GM23248 (cell line): ENCODE measurements at regions not wholly inside any gene's neighbourhood (a gene's known extent, or its start where the extent isn't known, plus 50 kb on each side); places are given as distances from the start of the nearest gene placed in this dataset.

Source experiments
- DNase-seq: peaks from one replicate; pipeline ENCODE4 v3.0.0-alpha.2; 2015
- H2AFZ ChIP-seq: fragments of 200-600 bp; sonication (generic); 2 replicates; pipeline ENCODE4 v1.6.1; 2016; ENCODE audit warnings: antibody characterized with exemption
- H3F3A ChIP-seq: fragments of 200-600 bp; sonication (generic); 2 replicates; pipeline ENCODE4 v1.6.1; 2016; ENCODE audit warnings: mild to moderate bottlenecking, antibody characterized with exemption, mixed run types; ENCODE audit not compliant: insufficient read depth
- H3K27ac ChIP-seq: fragments of 200-600 bp; sonication (generic); 2 replicates; pipeline ENCODE4 v1.5.1; 2016; ENCODE audit warnings: mild to moderate bottlenecking
- H3K27me3 ChIP-seq: fragments of 200-600 bp; sonication (generic); replicated peaks from 2 replicates; pipeline ENCODE4 v1.6.1; 2016; ENCODE audit warnings: mild to moderate bottlenecking; ENCODE audit not compliant: insufficient read depth
- H3K36me3 ChIP-seq: fragments of 200-600 bp; sonication (generic); 2 replicates; pipeline ENCODE4 v1.6.1; 2016; ENCODE audit warnings: low read depth, mild to moderate bottlenecking
- H3K4me1 ChIP-seq: fragments of 200-600 bp; sonication (generic); 2 replicates; pipeline ENCODE4 v1.6.1; 2016; ENCODE audit warnings: mild to moderate bottlenecking; ENCODE audit not compliant: insufficient read depth
- H3K4me2 ChIP-seq: fragments of 200-600 bp; sonication (generic); one replicate; pipeline ENCODE4 v1.6.1; 2016; ENCODE audit warnings: mild to moderate bottlenecking; ENCODE audit not compliant: unreplicated experiment
- H3K4me3 ChIP-seq: fragments of 200-600 bp; sonication (generic); 2 replicates; pipeline ENCODE4 v1.5.1; 2016; ENCODE audit warnings: mild to moderate bottlenecking
- H3K79me2 ChIP-seq: fragments of 200-600 bp; sonication (generic); 2 replicates; pipeline ENCODE4 v1.6.1; 2016; ENCODE audit warnings: mild to moderate bottlenecking; ENCODE audit not compliant: insufficient read depth
- H3K9ac ChIP-seq: fragments of 200-600 bp; sonication (generic); 2 replicates; pipeline ENCODE4 v1.6.1; 2016; ENCODE audit warnings: mild to moderate bottlenecking
- H3K9me2 ChIP-seq: fragments of 200-600 bp; sonication (generic); 2 replicates; pipeline ENCODE4 v1.6.1; 2016; ENCODE audit warnings: mixed run types, mild to moderate bottlenecking, moderate library complexity; ENCODE audit not compliant: insufficient read depth
- H3K9me3 ChIP-seq: fragments of 200-600 bp; sonication (generic); one replicate; pipeline ENCODE4 v1.6.1; 2017; ENCODE audit warnings: low read depth
- H4K20me1 ChIP-seq: fragments of 200-600 bp; sonication (generic); 2 replicates; pipeline ENCODE4 v1.6.0; 2016; ENCODE audit not compliant: insufficient read depth
- EZH2 ChIP-seq: fragments of 200-600 bp; sonication (generic); IDR thresholded peaks from 2 replicates; pipeline ENCODE4 v1.6.1; 2018; ENCODE audit warnings: antibody characterized with exemption, mild to moderate bottlenecking; ENCODE audit not compliant: insufficient read depth, poor library complexity, severe bottlenecking
- EZH2phosphoT487 ChIP-seq: fragments of 200-600 bp; sonication (generic); IDR thresholded peaks from 2 replicates; pipeline ENCODE4 v1.6.1; 2018; ENCODE audit warnings: antibody characterized with exemption, moderate library complexity, mild to moderate bottlenecking, low read depth; ENCODE audit not compliant: insufficient read depth
- WGBS, 2 experiments: methylation state at CpG; one replicate each; pipeline ENCODE4 v1.1.6; 2015 to 2017; ENCODE audit warnings: low lambda C conversion rate in 2 of 2, low coverage in 1 of 2; ENCODE audit errors: missing lambda C conversion rate in 2 of 2; 5-methylcytosine and 5-hydroxymethylcytosine counted together
- in situ Hi-C: fragments of 300-500 bp; cut with MboI; formaldehyde crosslinking; loops from 2 replicates; pipeline ENCODE4 v1.15.0; 2020

GRCh38 chr6:93083337-93084230 lies 335.8 kb downstream of the EPHA7 start:
- 0 to 3% methylated on average over 1 of the region's 1 CpG for WGBS, 2 experiments
- H3K4me2 ChIP-seq = no peak overlapping the region
- in situ Hi-C loops = no loop called here
- H3K4me3 ChIP-seq = no peak overlapping the region
- H3K36me3 ChIP-seq = no peaks in the 10 kb centered on the region
- no peak for DNase-seq
- no peak overlapping the region for H3K27ac ChIP-seq
- no peaks in the 10 kb centered on the region for H3K79me2 ChIP-seq
- H3K9me3 ChIP-seq = no peaks in the 10 kb centered on the region
- H3K9me2 ChIP-seq = 0 out of 2 replicates have a peak, but pooled peaks cover 3% of the 10 kb centered on the region
- no peaks in the 10 kb centered on the region for H3K27me3 ChIP-seq
- H4K20me1 ChIP-seq = no peaks in the 10 kb centered on the region
- TF ChIP-seq EZH2 (no peak), EZH2phosphoT487 (no peak)
- H3F3A ChIP-seq = no peaks in the 10 kb centered on the region
- H2AFZ ChIP-seq = no peak overlapping the region
- H3K9ac ChIP-seq = no peak overlapping the region
- no peaks in the 10 kb centered on the region for H3K4me1 ChIP-seq

GRCh38 chr6:93081901-93082300 lies 337.5 kb downstream of the EPHA7 start:
- Histone ChIP-seq H4K20me1 (no peaks in the 10 kb centered on the region), H3K4me1 (no peaks in the 10 kb centered on the region), H3K27ac (no peak overlapping the region), H3K4me3 (no peak overlapping the region), H3K79me2 (no peaks in the 10 kb centered on the region), H3K9me3 (no peaks in the 10 kb centered on the region), H3K36me3 (no peaks in the 10 kb centered on the region), H3K9me2 (0 out of 2 replicates have a peak, but pooled peaks cover 3% of the 10 kb centered on the region), H3F3A (no peaks in the 10 kb centered on the region), H3K9ac (no peak overlapping the region), H2AFZ (no peak overlapping the region), H3K4me2 (no peak overlapping the region), H3K27me3 (no peaks in the 10 kb centered on the region)
- no peak for DNase-seq
- in situ Hi-C loops = no loop called here
- no peak for TF ChIP-seq EZH2phosphoT487
- no peak for TF ChIP-seq EZH2
- WGBS, 2 experiments = 19 to 24% methylated on average over 3 of the region's 3 CpGs

- H3K27me3 ChIP-seq = no peaks in the 10 kb centered on the region
- no peak overlapping the region for H3K4me3 ChIP-seq
- no peak overlapping the region for H3K9ac ChIP-seq
- H2AFZ ChIP-seq = no peak overlapping the region
- no peaks in the 10 kb centered on the region for H3K79me2 ChIP-seq
- H3K27ac ChIP-seq = no peak overlapping the region
- no peak overlapping the region for H3K4me2 ChIP-seq
- DNase-seq = no peak
- TF ChIP-seq EZH2 = no peak
- no peak for TF ChIP-seq EZH2phosphoT487
- no peaks in the 10 kb centered on the region for H3K9me3 ChIP-seq
- no peaks in the 10 kb centered on the region for H3F3A ChIP-seq
- in situ Hi-C loops = no loop called here
- H3K36me3 ChIP-seq = no peaks in the 10 kb centered on the region
- WGBS, 2 experiments = 5 to 6% methylated on average over 1 of the region's 1 CpG
- no peaks in the 10 kb centered on the region for H4K20me1 ChIP-seq
- 0 out of 2 replicates have a peak, but pooled peaks cover 3% of the 10 kb centered on the region for H3K9me2 ChIP-seq
- no peaks in the 10 kb centered on the region for H3K4me1 ChIP-seq
These were observed 340.3 kb downstream of the EPHA7 start for GRCh38 chr6:93079061-93079460.

DNA sequence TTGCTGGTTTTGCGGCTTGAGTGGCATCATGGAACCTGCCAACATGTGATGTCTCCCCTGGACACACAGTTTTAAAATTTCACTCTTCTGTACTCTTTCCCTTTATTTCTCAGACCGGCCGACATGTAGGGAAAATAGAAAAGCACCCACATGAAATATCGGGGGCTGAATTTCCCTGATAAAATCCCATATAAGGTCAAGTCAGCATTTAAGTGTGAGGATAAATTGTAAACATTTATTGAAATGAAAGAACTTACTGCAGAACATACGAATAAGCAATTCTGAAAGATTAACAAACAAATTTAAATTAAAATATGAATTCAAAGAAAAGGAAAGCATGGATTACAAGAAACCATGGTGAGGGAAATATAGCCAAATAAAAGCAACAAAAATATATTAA lies 345.5 kb downstream of the EPHA7 start:
- H3K4me2 ChIP-seq = no peak overlapping the region
- WGBS, 2 experiments = 37 to 39% methylated on average over 5 of the region's 5 CpGs
- H3K27ac ChIP-seq = no peak overlapping the region
- no peak overlapping the region for H3K4me3 ChIP-seq
- in situ Hi-C loops = no loop called here
- no peaks in the 10 kb centered on the region for H3K27me3 ChIP-seq
- H2AFZ ChIP-seq = no peak overlapping the region
- DNase-seq = no peak
- H3K36me3 ChIP-seq = no peaks in the 10 kb centered on the region
- H4K20me1 ChIP-seq = no peaks in the 10 kb centered on the region
- no peaks in the 10 kb centered on the region for H3K9me3 ChIP-seq
- no peak overlapping the region for H3K9ac ChIP-seq
- 0 out of 2 replicates have a peak, but pooled peaks cover 3% of the 10 kb centered on the region for H3K9me2 ChIP-seq
- no peaks in the 10 kb centered on the region for H3K79me2 ChIP-seq
- no peak for TF ChIP-seq EZH2
- no peaks in the 10 kb centered on the region for H3K4me1 ChIP-seq
- no peaks in the 10 kb centered on the region for H3F3A ChIP-seq
